Inferior parietal cortex (tissue), 1 donor: ENCODE measurements at regions not wholly inside any gene's neighbourhood (a gene's known extent, or its start where the extent isn't known, plus 50 kb on each side); places are given as distances from the start of the nearest gene placed in this dataset.
"Not testable (repeated sequence)": the region's sequence is repeated elsewhere in the genome, so short reads cannot be mapped to it uniquely, and the experiment has no call there.

Experiments
- DNase-seq: peaks from one replicate; pipeline ENCODE4 v3.0.0-alpha.2; 2016; ENCODE audit errors: extremely low spot score

DNA sequence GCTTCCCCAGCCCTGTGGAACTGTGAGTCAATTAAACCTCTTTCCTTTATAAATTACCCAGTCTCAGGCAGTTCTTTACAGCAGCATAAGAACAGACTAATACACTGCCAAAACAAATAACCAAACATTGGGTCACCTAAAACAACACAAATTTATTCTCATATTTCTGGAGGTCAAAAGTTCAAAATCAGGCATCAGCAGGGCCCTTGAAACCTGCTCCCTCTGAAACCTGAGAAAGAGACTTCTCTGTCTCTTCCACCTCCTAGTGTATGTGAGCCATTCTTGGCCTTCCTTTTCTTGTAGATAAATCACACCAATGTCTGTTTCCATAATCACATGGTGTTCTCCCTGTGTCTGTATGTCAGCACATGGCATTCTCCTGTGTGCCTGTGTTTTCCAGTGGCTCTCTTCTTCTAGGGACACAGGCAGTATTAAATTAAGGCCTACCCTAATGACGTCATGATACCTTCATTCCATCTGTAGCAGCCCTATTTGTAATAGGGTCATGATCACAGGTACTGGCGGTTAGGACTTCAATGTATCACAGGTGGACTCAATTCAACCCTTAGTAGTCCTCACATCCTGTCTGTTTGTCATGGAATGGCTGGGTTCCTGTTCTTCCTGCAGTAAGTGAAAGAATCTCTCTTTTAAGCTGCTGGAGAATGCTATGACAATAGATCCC is 147.3 kb upstream of the CLNK start:
- no peak for DNase-seq

DNA sequence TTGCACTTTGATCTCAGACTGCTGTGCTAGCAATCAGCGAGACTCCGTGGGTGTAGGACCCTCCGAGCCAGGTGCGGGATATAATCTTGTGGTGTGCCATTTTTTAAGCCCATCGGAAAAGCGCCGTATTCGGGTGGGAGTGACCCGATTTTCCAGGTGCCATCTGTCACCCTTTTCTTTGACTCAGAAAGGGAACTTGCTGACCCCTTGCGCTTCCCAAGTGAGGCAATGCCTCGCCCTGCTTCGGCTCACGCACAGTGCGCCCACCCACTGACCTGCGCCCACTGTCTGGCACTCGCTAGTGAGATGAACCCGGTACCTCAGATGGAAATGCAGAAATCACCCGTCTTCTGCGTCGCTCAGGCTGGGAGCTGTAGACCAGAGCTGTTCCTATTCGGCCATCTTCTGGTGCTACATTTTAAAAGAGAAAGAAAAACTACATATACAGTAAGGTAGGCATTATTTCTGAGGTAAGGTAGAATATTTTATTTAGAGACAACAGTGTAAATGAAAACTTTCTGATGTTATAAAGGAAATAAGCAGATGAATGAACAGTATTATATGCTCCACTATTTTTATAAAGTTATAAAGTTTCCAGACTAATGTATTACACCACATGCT is 144.5 kb upstream of the CLNK start:
- DNase-seq: not testable (repeated sequence)

DNA sequence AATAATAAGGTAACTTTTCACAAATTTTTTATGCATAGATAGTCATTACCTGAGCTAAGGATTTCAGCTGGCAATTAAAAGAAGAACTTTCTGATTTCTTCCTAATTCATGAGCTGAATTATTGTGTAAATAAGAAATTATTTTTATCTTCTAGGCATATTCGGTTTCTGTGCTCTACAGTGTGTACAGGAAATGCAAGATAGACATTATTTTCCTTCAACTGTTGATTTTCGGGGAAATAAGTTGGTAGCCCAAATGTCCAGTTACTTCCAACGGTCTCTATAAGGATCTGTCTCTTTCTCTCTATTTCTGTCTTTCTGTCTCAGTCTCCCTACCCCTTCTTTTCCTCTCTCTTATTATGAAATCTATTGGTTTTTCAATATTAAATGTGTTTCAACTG is 137.3 kb upstream of the CLNK start:
- no peak for DNase-seq

DNA sequence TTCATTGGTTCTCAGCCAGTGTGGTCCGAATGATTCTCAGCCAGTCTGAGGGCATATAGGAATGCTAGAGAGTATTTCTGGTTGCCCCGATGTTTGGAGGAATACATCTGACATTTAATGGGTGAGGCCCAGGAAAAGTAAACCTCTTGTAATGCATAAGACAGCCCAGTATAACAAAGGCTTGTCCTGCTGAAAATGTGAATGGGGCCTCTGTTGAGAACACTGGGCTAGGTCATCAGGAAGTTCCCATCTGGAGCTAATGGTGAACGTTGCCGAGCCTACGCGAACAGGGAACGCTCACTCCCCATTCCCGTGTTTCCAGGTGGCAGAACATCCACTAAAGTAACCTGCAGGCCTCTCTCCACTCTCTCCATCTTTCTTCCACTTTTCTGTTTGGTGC is 132.0 kb upstream of the CLNK start:
- no peak for DNase-seq

DNA sequence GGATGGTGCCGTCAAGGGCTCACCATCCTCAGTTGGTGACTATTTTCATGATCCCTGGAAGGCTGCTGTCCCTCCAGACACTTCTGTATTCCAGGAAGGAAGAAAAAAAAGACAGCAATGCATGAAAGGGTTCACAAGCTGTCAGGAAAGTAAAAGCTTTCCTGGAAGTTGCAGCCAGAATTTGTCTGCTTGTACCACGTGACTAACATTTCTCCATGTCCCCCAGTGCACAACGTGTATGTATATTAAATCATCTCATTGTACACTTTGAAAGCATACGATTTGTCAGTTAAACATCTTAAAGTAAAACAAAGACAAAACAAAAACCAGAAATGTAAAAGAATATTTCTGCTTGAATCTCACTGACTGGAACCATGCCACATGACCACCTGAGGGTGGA is 127.4 kb upstream of the CLNK start:
- DNase-seq: no peak

DNA sequence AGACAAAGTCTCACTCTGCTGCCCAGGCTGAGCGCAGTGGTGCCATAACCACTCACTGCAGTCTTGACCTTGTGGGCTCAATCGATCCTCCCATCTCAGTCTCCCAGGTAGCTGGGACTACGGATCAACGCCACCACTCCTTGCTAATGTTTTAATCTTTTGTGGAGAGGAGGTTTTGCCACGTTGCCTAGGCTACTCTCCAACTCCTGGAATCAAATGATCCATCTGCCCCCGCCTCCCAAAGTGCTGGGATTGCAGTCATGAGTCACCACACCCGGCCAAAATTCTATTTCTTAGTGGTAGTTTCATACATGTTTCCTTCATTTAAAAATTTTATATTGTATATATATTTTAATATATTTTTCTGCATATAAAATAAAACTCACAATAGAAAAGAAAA is 125.8 kb upstream of the CLNK start:
- no peak for DNase-seq

DNA sequence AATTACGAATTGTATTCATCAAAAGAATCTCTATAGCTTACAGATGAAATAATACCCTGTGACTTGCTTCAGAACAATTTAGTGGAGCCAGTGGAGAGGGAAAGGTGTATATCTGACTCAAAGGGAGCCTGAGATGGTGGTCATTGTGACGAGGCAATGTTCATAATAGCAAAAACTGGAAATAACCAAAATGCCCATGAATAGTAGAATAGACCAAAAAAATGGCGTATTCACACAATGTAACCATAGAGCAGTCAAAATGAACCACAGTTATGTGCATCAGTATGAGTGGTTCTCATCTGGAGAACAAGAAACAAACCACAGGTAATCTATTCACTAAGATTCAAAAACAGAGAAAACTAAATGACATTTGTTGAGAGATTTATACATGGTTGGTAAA is 125.3 kb upstream of the CLNK start:
- DNase-seq: no peak

DNA sequence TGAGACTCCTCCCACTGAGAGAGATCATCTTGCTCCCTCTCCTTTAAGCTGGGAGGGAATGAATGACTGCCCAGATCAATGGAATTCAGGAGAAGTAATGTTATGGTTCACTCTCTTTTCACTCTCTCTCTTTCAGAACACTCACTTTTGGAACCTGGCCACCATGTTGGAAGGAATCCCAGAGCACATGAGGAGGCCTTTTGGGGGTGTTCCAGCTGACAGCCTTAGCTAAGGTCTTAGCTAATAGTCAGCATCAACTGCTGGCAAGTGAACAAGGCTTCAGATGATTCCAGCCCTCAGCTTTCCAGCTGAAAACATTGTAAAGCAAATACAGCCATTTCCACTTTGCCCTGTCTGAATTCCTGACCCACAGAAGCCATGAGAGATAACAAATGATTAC is 124.0 kb upstream of the CLNK start:
- DNase-seq: peak; percentile 47

DNA sequence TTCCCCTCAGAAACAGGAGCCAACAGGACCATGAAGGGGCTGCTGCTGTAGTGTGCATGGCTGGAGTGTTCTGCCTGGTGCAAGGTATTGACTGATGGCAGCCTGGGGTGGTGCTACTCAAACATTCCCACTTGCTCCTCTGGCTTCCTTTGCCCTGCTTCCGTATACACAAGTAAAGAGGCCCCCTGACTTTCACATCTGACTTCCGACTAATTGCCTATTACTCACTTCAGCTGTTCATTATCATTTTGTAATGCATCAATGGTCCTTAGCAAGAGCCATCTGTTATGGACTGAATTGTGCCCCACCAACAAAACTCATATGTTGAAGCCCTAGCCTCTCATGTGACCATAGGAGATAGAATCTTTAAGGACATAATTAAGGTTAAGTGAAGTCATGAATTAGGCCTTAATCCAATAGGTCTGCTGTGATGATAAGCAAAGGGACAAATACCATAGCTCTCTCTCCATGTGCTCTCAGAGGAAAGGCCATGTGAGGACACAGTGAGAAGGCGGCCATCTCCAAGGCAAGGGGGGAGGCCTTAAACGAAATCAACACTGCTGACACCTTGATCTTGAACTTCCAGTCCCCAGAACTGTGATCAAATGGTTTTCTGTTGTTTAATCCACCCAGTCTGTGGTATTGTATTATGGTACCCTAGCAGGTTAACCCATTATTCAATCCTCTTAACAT is 122.5 kb upstream of the CLNK start:
- no peak for DNase-seq

DNA sequence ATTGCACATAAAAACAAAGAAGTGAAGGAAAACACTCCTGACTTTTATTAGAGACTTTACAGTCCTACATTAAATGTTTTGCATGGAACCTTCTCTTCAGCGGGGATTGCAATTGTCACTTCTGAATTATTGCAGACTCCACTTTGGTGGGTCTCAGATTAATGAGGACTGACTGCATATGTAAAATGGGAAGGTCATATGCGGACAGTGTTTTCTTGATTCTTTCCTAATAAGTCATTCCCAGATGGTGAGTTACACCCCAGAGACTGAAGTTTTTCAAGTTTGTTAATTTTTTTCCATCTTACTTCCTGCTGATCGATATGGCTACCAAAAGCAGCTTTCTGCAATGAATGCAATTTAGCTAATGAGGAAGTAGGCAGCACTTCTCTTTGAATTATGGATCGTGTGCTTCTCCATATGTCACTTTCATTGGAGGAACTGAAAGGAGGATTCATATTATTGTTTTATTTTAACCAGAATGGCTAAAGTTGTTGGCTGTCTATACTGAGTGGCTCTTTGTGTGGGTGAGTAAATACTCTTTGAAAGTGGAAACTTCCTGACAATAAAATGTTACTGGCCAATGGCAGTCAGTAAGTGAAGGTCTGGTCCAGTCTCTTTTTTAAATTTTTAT is 119.3 kb upstream of the CLNK start:
- DNase-seq: no peak

DNA sequence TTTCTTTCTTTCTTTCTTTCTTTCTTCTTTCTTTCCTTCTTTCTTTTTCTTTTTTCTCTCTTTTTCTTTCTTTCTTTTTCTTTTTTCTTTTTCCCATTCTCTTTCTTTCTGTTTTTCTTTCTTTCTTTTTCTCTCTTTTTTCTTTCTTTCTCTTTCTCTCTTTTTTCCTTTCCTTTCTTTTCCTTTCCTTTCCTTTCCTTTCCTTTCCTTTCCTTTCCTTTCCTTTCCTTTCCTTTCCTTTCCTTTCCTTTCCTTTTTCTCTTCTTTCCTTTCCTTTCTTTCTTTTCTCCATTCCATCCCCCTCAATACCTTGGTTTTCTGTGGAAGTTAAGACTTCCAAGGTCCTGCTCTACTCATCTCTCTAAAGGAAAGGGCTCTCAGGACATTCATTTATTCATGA is 102.8 kb upstream of the CLNK start:
- DNase-seq: no peak

DNA sequence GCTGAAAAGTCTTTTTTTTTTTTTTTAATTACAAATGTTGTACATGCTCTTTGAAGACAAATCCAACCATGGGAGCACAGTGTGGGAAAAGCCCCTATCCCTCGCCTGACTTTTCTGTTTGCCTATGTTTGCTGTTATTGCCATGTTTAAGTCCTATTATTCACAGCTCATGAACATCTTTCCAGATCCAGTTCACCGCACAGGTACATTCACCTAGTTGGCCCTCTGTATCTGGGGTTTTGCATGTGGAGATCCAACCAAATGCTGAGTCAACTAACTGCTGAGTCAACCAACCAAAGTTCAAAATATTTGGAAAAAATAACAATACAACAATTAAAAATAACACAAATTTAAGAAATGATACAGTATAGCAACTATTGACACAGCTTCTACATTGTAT is 100.1 kb upstream of the CLNK start:
- no peak for DNase-seq

DNA sequence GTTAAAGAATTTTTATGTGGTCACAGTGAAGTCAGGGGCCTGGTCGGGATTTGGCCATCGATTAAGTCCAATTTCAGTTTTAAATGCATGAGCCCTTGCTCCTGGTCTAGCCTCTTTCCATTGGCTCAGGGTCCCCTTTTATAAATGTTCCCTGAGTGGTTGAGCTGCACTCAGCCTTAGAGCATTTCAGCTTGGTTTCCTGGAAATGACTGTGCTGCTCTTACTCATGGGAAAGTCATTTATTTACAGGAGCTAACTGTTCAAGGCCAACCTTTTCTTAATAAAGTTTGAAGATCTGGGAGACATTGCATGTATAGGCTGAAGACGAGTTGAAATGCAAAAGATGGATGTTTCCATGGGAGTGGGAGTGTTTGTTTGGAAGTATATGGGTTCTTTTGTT is 98.8 kb upstream of the CLNK start:
- DNase-seq: no peak

DNA sequence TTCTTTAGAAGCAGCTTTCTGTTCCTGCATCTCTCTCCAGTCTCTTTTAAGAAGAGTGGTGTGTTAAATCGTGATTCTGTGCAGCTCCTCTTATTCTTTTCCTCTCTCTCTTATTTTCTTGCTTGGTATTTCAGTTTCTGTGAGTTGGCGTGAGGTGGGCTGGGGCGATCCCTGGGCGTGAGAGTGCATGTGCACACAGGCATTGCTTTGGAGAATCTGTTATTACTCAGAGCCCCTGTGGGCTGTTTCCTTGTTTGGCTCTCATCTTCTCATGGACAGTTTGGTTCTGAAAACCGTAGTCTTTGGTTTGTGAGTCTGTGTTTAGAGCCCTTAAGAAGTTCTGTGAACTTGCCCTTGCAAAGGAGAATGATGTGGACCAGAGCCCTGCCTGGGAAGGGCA is 97.2 kb upstream of the CLNK start:
- no peak for DNase-seq

DNA sequence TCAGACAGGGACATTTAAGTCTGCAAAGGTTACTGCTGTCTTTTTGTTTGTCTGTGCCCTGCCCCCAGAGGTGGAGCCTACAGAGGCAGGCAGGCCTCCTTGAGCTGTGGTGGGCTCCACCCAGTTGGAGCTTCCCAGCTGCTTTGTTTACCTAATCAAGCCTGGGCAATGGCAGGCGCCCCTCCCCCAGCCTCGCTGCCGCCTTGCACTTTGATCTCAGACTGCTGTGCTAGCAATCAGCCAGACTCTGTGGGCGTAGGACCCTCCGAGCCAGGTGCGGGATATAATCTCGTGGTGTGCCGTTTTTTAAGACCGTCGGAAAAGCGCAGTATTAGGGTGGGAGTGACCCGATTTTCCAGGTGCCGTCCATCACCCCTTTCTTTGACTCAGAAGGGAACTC is 96.2 kb upstream of the CLNK start:
- DNase-seq: not testable (repeated sequence)

DNA sequence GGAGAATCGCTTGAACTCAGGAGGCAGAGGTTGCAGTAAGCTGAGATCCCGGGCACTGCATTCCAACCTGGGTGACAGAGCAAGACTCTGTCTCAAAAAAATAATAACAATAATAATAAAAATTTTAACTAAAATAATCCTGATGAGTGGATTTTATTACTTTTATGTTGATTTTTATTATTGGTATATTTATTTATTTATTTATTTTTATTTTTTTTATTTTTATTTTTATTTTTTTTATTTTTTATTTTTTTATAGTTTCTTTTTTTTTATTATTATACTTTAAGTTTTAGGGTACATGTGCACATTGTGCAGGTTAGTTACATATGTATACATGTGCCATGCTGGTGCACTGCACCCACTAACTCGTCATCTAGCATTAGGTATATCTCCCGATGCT is 90.6 kb upstream of the CLNK start:
- not testable (repeated sequence) for DNase-seq

DNA sequence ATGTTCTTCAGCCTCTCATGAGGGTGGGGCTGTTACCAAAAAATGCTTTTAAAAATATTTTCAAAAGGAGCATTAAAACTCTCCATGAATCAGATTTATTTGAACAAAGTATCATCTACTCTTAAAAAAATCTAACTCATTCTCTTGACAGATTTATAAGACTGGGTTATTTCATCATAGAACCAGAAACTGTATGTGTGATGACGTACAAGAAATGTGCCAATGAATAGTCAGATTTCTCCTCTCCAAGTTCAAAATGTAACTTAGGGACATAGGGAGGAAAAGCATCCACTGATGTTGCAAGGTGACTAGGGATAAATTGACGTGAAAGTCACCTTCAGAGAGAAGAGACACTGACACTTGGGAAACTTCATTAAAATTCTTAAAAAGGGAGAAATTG is 89.1 kb upstream of the CLNK start:
- DNase-seq: no peak

DNA sequence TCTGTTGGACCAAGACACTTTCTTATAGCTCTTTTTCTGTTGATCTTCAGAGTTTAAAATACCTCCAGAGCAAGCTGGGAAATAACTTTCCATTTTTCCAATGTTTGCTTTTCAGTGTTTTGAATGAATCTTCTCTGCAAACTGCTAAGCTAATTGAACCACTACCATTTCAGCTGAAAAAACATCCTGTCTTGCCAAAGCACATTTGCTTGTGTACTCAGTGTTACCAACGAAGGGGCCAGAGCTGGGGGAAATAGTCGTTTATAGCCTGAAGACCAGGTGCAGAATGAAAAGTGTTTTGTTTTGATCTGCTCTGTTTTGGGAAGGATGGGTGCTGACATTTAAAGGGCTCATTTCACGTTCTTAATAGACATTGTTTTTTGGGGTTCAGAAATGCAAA is 88.4 kb upstream of the CLNK start:
- DNase-seq: no peak

DNA sequence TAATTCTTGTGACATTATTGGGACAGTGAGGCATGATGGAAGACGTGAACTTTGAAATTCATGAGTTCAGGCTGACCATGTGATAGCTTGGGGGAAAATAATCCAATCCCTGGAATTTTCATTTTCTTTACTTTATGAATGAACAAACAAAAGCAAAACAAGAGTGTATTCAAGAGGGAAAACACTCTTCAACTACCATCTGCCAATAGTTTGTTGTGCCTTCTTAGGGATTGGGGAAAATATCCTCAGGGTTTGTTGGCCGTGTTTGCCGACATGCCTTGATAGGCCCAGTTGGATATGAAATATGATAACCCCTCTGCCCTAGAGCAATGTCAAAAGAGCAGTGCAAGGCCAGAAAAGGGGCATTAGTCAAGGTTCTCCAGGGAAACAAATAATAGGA is 80.8 kb upstream of the CLNK start:
- no peak for DNase-seq

DNA sequence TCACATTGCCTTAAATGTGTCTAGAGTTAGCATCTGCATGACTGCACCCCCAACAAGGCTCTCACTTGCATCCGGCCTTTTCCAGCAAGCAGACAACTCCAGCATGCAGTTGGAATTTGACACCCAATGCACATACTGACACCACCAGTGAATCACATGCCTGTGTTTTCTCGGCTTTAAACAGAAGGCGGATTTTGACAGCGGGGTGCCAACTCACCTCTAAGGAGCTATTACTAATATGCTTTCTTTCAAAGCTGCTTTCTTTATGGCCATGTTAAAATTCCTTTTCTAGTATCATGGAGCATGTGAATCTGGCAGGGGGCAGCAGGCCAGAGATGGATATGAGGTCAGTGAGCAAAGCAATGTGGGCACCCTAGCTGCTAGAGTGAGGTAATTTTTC is 78.0 kb upstream of the CLNK start:
- DNase-seq: no peak

DNA sequence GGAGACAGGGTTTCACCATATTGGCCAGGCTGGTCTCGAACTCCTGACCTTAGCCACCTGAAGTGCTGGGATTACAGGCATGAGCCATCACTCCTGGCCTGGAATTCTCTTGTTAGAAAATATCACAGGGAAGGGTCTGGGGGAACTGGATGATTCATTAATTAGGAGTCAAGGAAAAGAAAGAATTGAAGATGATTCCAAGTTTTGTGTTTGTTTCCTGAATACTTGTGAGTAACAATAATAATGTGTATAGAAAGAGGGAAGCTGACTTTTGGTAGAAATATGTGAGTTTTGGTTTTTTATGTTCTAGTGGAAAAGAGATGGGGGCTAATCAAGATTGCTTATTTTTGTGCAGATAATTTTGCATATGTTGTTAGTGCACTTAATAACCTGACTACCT is 77.3 kb upstream of the CLNK start:
- DNase-seq: no peak

DNA sequence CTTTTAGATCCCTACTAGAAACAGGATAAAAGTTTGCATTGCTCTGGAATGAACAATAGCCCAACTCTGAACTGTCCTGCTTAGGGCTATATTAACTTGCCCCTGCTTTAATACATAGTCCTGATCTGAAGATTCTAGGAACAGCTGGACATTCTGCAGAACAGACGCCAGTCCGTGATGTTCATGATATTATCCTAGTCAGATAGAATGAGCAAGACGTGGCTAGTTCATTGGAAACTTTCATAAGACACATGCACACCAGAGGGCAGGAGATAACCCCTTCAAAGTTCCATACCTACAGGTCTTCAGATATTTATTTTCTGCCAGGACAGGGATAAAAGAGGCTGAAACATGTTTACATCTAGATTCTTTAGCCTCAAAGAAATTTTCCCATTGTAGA is 75.5 kb upstream of the CLNK start:
- DNase-seq: no peak

DNA sequence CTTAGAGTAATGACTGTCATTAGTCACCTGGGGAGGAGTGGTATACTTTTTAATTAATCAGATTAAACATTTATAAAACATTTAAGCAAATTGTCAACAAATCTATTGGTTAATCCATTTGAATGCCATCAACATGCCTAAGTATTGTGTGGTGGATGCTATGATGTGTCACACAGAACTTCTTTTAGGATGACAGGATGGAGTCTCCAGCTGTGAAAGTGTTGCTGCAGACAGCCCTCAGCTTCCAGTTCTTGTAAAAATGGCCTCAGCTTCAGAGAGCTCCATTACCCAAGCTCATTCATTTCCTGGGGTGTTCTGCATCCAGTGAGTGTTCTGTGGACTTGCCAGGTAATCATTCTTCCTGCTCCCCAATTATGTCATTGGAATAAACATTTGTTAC is 74.3 kb upstream of the CLNK start:
- DNase-seq: no peak
